Esophagus squamous epithelium (tissue), 5 donors: ENCODE measurements at regions not wholly inside any gene's neighbourhood (a gene's known extent, or its start where the extent isn't known, plus 50 kb on each side); places are given as distances from the start of the nearest gene placed in this dataset.

Source experiments
- DNase-seq: peaks from one replicate; lab custom pipeline; 2025; lab: John Stamatoyannopoulos, UW
- H3K27ac ChIP-seq, 4 donors: fragments of 200-600 bp; sonication (generic); one replicate each; pipeline ENCODE4 v1.5.1; 2016 to 2019; ENCODE audit warnings: mild to moderate bottlenecking in 1 of 4
- H3K27me3 ChIP-seq, 4 donors: fragments of 200-600 bp; sonication (generic); 1 replicate in 3 of 4; 2 replicates in 1 of 4; pipeline versions ENCODE4 v1.5.1 to v1.6.0; 2017 to 2021; ENCODE audit warnings: antibody characterized with exemption in 1 of 4
- H3K36me3 ChIP-seq, 3 donors: fragments of 200-600 bp; sonication (generic); one replicate each; pipeline ENCODE4 v1.5.1; 2016 to 2019
- H3K4me1 ChIP-seq, 3 donors: fragments of 200-600 bp; sonication (generic); one replicate each; pipeline ENCODE4 v1.5.1; 2017 to 2019
- H3K4me3 ChIP-seq, 4 donors: fragments of 200-600 bp; sonication (generic); 1 replicate in 3 of 4; 2 replicates in 1 of 4; pipeline ENCODE4 v1.5.1; 2016 to 2019; ENCODE audit warnings: mild to moderate bottlenecking in 2 of 4, moderate library complexity in 1 of 4
- H3K9me3 ChIP-seq, 3 donors: fragments of 200-600 bp; sonication (generic); one replicate each; pipeline ENCODE4 v1.5.1; 2016 to 2019
- CTCF ChIP-seq, 6 experiments: fragments of 450-650 bp in 4 of 6; fragments of 200-600 bp in 2 of 6; sonication (generic) in 2 of 6; IDR thresholded peaks; one replicate each; pipeline ENCODE4 v1.5.1; 2016 to 2019; ENCODE audit warnings: antibody characterized with exemption in 6 of 6, mild to moderate bottlenecking in 4 of 6, moderate library complexity in 4 of 6
- POLR2A ChIP-seq, 4 donors: fragments of 450-650 bp; IDR thresholded peaks; one replicate each; pipeline ENCODE4 v1.6.1; 2017; ENCODE audit warnings: antibody characterized with exemption in 4 of 4, mild to moderate bottlenecking in 4 of 4, moderate library complexity in 3 of 4
- WGBS, 2 donors: methylation state at CpG; one replicate each; pipeline ENCODE4 v1.1.5; 2018; 5-methylcytosine and 5-hydroxymethylcytosine counted together
- intact Hi-C: fragments of 100-400 bp; cut with DNase I; formaldehyde crosslinking; loops from one replicate; pipeline ENCODE4 v1.15.0; 2022
- donor health status: DM: yes; HTN: yes; CAD: no.

GRCh38 chr2:147553775-147554271 lies 291.0 kb upstream of the ACVR2A start:
- H3K27ac ChIP-seq = no peak overlapping the region
- H3K4me3 ChIP-seq = no peak overlapping the region
- no peaks in the 10 kb centered on the region for H3K27me3 ChIP-seq
- no peak for DNase-seq
- TF ChIP-seq POLR2A (IDR thresholded peaks at IDR 0.05) (no peak), CTCF (IDR thresholded peaks at IDR 0.05) (no peak)
- intact Hi-C loops = no loop called here
- WGBS, 2 donors = 80 to 87% methylated on average over 6 of the region's 6 CpGs
- no peaks in the 10 kb centered on the region for H3K36me3 ChIP-seq
- no peaks in the 10 kb centered on the region for H3K9me3 ChIP-seq
- H3K4me1 ChIP-seq = no peaks in the 10 kb centered on the region

- 86 to 87% methylated on average over 5 of the region's 5 CpGs for WGBS, 2 donors
- Histone ChIP-seq H3K36me3 (no peaks in the 10 kb centered on the region), H3K9me3 (no peaks in the 10 kb centered on the region), H3K4me3 (no peak overlapping the region), H3K4me1 (no peaks in the 10 kb centered on the region), H3K27ac (no peak overlapping the region), H3K27me3 (no peaks in the 10 kb centered on the region)
- DNase-seq = no peak
- intact Hi-C loops = no loop called here
- TF ChIP-seq POLR2A (IDR thresholded peaks at IDR 0.05) = no peak
- TF ChIP-seq CTCF (IDR thresholded peaks at IDR 0.05) = no peak
Observed at GRCh38 chr2:147550995-147551731, 293.7 kb upstream of the ACVR2A start.

- Histone ChIP-seq H3K27me3 (no peaks in the 10 kb centered on the region), H3K27ac (no peak overlapping the region), H3K4me3 (no peak overlapping the region), H3K4me1 (no peaks in the 10 kb centered on the region), H3K9me3 (no peaks in the 10 kb centered on the region), H3K36me3 (no peaks in the 10 kb centered on the region)
- DNase-seq = no peak
- TF ChIP-seq CTCF (IDR thresholded peaks at IDR 0.05) = no peak
- TF ChIP-seq POLR2A (IDR thresholded peaks at IDR 0.05) = no peak
- intact Hi-C loops = loop anchor here (10.0 kb wide), 1 partner anchor 74 kb away; no protein-coding TSS in a partner anchor
Observed at GRCh38 chr2:147549054-147549453, 295.8 kb upstream of the ACVR2A start.

- no peak for DNase-seq
- H3K4me3 ChIP-seq = no peak overlapping the region
- 85 to 94% methylated on average over 1 of the region's 1 CpG for WGBS, 2 donors
- intact Hi-C loops = loop anchor here (10.0 kb wide), 1 partner anchor 74 kb away; no protein-coding TSS in a partner anchor
- H3K36me3 ChIP-seq = no peaks in the 10 kb centered on the region
- H3K27ac ChIP-seq = no peak overlapping the region
- no peaks in the 10 kb centered on the region for H3K27me3 ChIP-seq
- no peaks in the 10 kb centered on the region for H3K9me3 ChIP-seq
- TF ChIP-seq POLR2A (IDR thresholded peaks at IDR 0.05) (no peak), CTCF (IDR thresholded peaks at IDR 0.05) (no peak)
- H3K4me1 ChIP-seq = no peaks in the 10 kb centered on the region
Observed at GRCh38 chr2:147548451-147548850, 296.4 kb upstream of the ACVR2A start.

- WGBS, 2 donors = 67 to 85% methylated on average over 1 of the region's 1 CpG
- intact Hi-C loops = loop anchor here (10.0 kb wide), 1 partner anchor 73 kb away; no protein-coding TSS in a partner anchor
- Histone ChIP-seq H3K4me1 (no peaks in the 10 kb centered on the region), H3K36me3 (no peaks in the 10 kb centered on the region), H3K27ac (no peak overlapping the region), H3K4me3 (no peak overlapping the region), H3K27me3 (no peaks in the 10 kb centered on the region), H3K9me3 (no peaks in the 10 kb centered on the region)
- no peak for TF ChIP-seq CTCF (IDR thresholded peaks at IDR 0.05)
- TF ChIP-seq POLR2A (IDR thresholded peaks at IDR 0.05) = no peak
- DNase-seq = no peak
Observed at GRCh38 chr2:147547440-147547839, 297.4 kb upstream of the ACVR2A start.
